DND-41 (cell line): ENCODE measurements at regions not wholly inside any gene's neighbourhood (a gene's known extent, or its start where the extent isn't known, plus 50 kb on each side); places are given as distances from the start of the nearest gene placed in this dataset.

Experiments used
- ATAC-seq: fragments of 200-7000 bp; cut with Tn5 transposase; 3 replicates; pipeline ENCODE4 v1.9.1; 2021; ENCODE audit warnings: low read depth; ENCODE audit not compliant: insufficient read depth
- DNase-seq: peaks from one replicate; pipeline ENCODE4 v3.0.0-alpha.2; 2020
- H2AFZ ChIP-seq: 2 replicates; pipeline ENCODE4 v1.6.0; 2012; ENCODE audit warnings: low read depth, low read length
- H3K27ac ChIP-seq: 2 replicates; pipeline ENCODE4 v1.5.1; 2012; ENCODE audit warnings: low read length, inconsistent platforms
- H3K27me3 ChIP-seq: fragments of 200-600 bp; sonication (generic); 2 replicates; pipeline ENCODE4 v1.6.0; 2012; ENCODE audit warnings: low read length, mild to moderate bottlenecking, inconsistent platforms; ENCODE audit not compliant: insufficient read depth, poor library complexity
- H3K36me3 ChIP-seq: 2 replicates; pipeline ENCODE4 v1.5.1; 2012; ENCODE audit warnings: low read length, inconsistent platforms; ENCODE audit not compliant: insufficient read depth
- H3K4me1 ChIP-seq: 2 replicates; pipeline ENCODE4 v1.5.1; 2012; ENCODE audit warnings: mild to moderate bottlenecking, low read length; ENCODE audit not compliant: insufficient read depth
- H3K4me2 ChIP-seq: 2 replicates; pipeline ENCODE4 v1.6.0; 2012; ENCODE audit warnings: mild to moderate bottlenecking, moderate library complexity, low read length, inconsistent platforms; ENCODE audit not compliant: insufficient read depth
- H3K4me3 ChIP-seq, 2 experiments: fragments of 200-600 bp in 1 of 2; shearing (Covaris generic) in 1 of 2; 2 replicates each; pipeline ENCODE4 v1.5.1; 2012 to 2016; ENCODE audit warnings: inconsistent platforms in 2 of 2, low read length in 2 of 2, mild to moderate bottlenecking in 2 of 2, low read depth in 1 of 2, moderate library complexity in 1 of 2
- H3K79me2 ChIP-seq: 2 replicates; pipeline ENCODE4 v1.6.0; 2012; ENCODE audit warnings: low read length, inconsistent platforms; ENCODE audit not compliant: insufficient read depth
- H3K9ac ChIP-seq: 2 replicates; pipeline ENCODE4 v1.6.0; 2012; ENCODE audit warnings: low read depth, mild to moderate bottlenecking, inconsistent platforms, low read length, moderate library complexity
- H3K9me3 ChIP-seq: 2 replicates; pipeline ENCODE4 v1.5.1; 2012; ENCODE audit warnings: low read length, moderate library complexity, mild to moderate bottlenecking, inconsistent platforms; ENCODE audit not compliant: insufficient read depth, severe bottlenecking
- H4K20me1 ChIP-seq: 2 replicates; pipeline ENCODE4 v1.6.0; 2012; ENCODE audit warnings: low read length; ENCODE audit not compliant: insufficient read depth
- EZH2 ChIP-seq: IDR thresholded peaks from 3 replicates; pipeline ENCODE4 v1.6.1; 2012; ENCODE audit warnings: borderline replicate concordance, low read depth, mild to moderate bottlenecking, moderate library complexity, low read length, inconsistent platforms; ENCODE audit not compliant: severe bottlenecking
- TF ChIP-seq, protein P1 (sequence below): IDR thresholded peaks from 2 replicates; pipeline ENCODE4 v1.5.1; 2012; ENCODE audit warnings: borderline replicate concordance, low read length, moderate library complexity, mild to moderate bottlenecking; ENCODE audit not compliant: poor library complexity, severe bottlenecking; ENCODE audit errors: extremely low read depth

DNA sequence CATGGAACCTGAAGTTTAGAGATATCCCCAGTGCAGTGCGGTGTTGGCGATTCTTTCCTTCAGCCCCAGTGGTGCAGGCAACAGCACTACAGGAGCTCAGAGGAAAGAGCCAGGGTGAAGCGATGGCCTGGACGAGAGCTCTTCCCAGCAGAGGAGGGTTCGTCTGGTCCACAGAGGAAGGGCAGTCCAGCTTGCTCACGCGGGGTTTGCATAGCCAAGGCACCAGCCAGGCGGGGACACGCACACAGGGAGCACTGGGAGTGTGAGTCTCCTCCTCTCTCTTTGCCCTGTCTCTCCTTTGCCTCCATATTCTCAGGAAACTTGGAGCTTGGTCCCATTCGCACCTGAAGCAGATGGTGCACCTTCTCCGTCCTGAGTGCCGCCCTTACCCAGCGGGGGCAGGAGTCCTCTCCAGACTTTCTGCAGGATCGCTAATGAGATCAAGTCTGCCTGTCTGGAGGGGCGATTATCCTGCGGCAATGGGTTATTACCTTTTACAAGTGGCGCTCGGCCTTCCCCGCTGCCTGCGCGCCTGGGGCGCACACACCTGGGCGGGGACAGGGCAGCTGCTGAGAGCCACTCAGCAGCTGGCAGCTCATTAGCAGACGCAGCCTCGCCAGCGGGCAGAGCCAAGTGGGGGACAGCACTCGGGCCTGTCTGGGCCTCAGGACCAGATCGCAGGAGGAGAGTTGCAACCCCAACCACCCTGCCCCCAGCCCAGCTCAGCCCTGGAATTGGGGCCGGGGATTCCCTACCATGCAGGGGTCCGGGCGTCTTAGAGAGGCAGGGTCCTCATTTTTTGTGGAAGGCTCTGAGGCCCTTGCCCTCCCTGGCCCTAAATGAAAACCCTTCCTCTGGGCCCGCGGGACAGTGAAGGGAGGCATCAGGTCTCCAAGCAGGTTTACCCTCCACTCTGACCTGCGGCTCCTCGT is 119.0 kb upstream of the MEF2A start:
- no peaks in the 10 kb centered on the region for H4K20me1 ChIP-seq
- TF ChIP-seq, protein P1, sequence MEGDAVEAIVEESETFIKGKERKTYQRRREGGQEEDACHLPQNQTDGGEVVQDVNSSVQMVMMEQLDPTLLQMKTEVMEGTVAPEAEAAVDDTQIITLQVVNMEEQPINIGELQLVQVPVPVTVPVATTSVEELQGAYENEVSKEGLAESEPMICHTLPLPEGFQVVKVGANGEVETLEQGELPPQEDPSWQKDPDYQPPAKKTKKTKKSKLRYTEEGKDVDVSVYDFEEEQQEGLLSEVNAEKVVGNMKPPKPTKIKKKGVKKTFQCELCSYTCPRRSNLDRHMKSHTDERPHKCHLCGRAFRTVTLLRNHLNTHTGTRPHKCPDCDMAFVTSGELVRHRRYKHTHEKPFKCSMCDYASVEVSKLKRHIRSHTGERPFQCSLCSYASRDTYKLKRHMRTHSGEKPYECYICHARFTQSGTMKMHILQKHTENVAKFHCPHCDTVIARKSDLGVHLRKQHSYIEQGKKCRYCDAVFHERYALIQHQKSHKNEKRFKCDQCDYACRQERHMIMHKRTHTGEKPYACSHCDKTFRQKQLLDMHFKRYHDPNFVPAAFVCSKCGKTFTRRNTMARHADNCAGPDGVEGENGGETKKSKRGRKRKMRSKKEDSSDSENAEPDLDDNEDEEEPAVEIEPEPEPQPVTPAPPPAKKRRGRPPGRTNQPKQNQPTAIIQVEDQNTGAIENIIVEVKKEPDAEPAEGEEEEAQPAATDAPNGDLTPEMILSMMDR, result no peak
- TF ChIP-seq EZH2, result no peak
- no peaks in the 10 kb centered on the region for H3K27me3 ChIP-seq
- no peaks in the 10 kb centered on the region for H3K36me3 ChIP-seq
- peak overlapping the region; percentile 29; the same call in 1 of the 2 replicates for H2AFZ ChIP-seq
- H3K79me2 ChIP-seq, result no peaks in the 10 kb centered on the region
- peak overlapping the region; percentile 54 for H3K9ac ChIP-seq
- ATAC-seq, result no peak
- peaks cover 73% of the 10 kb centered on the region for H3K4me1 ChIP-seq
- peak overlapping the region; percentile 87 for H3K27ac ChIP-seq
- peak overlapping the region in 1 of 2 experiments; percentile 44; a peak in 2 of 4 replicates for H3K4me3 ChIP-seq
- peak overlapping the region; percentile 64 for H3K4me2 ChIP-seq
- H3K9me3 ChIP-seq, result no peaks in the 10 kb centered on the region
- no peak for DNase-seq

DNA sequence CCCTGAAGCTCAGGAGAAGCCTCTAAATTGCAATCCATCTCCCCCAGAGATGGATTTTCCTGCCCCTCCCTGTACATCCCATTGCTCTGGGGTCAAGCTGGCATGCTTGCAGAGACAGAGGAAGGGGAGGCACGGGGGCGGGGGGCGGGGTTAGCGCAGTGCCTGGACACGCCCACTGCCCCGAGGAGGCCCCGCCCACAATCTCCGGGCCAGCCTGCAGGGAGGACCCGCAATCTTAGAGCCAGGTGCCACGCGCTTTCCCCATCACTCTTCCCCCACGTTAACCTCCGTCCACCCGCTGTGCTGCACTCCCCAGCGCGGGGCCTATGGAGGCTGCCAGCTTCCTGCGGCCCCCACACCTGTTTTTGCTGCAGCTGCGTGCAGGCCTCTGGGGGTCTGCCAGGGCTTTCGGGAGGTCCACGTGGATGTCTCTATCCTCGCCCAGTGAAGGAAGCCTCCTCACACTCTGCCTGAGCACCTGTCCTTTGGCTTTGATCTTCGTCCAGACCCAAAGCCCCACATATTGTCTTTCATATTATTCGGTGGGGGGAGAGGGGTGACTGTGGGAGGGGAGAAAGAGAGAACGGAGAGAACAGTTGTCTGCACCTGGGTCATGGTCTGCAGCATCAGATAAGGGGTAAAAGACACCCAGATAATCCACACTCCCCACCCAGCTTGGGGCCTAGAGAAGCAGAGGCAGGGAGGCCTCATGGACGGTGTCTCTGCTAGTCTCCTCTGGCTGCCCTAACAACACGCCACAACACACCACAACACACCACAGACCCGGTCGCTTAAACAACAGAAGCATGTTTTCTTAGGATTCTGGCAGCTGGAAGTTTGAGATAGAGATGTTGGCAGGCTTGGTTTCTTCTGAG is 118.0 kb upstream of the MEF2A start:
- Histone ChIP-seq H3K36me3 (no peaks in the 10 kb centered on the region), H3K4me1 (peaks cover 68% of the 10 kb centered on the region), H4K20me1 (no peaks in the 10 kb centered on the region), H3K27ac (peak overlapping the region; percentile 93), H3K4me2 (peak overlapping the region; percentile 64), H3K4me3 (peak overlapping the region in 1 of 2 experiments; percentile 44; a peak in 2 of 4 replicates), H2AFZ (peak overlapping the region; percentile 11), H3K9me3 (no peaks in the 10 kb centered on the region), H3K27me3 (no peaks in the 10 kb centered on the region), H3K9ac (peak overlapping the region; percentile 54), H3K79me2 (no peaks in the 10 kb centered on the region)
- ATAC-seq (peak; percentile 87), DNase-seq (peak; percentile 93)
- TF ChIP-seq, protein P1, result no peak
- TF ChIP-seq EZH2, result no peak

DNA sequence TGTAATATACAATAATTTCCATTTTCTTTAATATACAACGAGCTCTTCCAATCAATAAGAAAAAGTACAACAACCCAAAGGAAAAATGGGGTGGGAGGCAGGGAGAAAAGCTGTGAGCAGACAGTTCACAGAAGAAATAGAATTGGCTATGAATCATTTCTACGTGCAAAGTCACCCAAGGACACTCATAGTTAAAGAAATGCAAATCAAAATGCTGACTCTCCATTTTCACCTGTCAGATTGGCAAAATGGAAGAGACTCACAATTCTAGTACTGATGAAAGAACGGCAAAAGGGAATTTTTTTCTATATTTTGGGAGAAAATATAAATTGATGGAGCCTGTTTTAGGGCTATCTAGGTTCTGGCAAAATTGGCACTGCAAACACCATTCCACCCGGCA is 116.3 kb upstream of the MEF2A start:
- no peaks in the 10 kb centered on the region for H3K9me3 ChIP-seq
- H3K4me3 ChIP-seq, result no peak overlapping the region
- ATAC-seq, result no peak
- no peak overlapping the region for H2AFZ ChIP-seq
- H3K79me2 ChIP-seq, result no peaks in the 10 kb centered on the region
- no peaks in the 10 kb centered on the region for H3K36me3 ChIP-seq
- no peak overlapping the region for H3K4me2 ChIP-seq
- peaks cover 58% of the 10 kb centered on the region for H3K4me1 ChIP-seq
- H3K27ac ChIP-seq, result no peak overlapping the region; the same call in 1 of the 2 replicates
- H3K27me3 ChIP-seq, result no peaks in the 10 kb centered on the region
- no peak overlapping the region for H3K9ac ChIP-seq
- H4K20me1 ChIP-seq, result no peaks in the 10 kb centered on the region
- TF ChIP-seq, protein P1, result no peak
- no peak for TF ChIP-seq EZH2
- DNase-seq, result no peak
